ENCODE measurements at regions not wholly inside any gene's neighbourhood (a gene's known extent, or its start where the extent isn't known, plus 50 kb on each side); places are given as distances from the start of the nearest gene placed in this dataset.

DNA sequence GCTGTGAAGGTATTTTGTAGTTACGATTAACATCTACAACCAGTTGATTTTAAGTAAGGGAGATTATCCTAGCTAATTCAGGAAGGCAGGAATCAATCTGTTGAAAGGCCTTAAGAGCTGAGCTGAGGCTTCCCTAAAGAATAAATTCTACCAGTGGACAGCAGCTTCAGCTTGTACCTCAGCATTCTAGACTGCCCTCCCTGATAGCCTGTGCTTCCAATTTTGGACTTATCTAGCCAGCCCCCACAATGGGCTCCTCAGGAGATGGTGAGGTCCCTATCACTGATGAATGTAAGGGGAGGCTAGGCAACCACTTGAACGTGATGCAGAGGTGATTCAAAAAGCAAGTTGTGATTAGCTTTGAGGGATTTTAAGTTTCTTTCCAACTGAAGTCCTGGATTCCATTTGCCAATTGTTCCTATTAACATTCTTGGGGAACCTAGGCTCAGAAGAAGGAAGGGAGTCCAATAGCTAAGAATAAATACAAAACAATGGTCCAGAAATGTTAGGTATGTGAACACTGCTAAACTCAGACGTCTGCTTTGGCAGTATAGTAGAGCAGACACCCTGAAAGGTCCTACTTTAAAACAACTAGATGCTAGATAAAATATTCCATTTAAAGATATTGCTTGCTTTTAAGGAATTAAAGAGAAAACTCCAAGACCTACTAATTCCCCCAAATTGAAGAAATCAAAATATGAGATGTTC, 404.3 kb upstream of the TENM4 start:
- DNase-seq (ENCODE audit: extremely low spot score), result no peak
- TF ChIP-seq NFRKB (IDR thresholded peaks at IDR 0.05) (no peak), SUZ12 (IDR thresholded peaks at IDR 0.05) (no peak), HDGF (IDR thresholded peaks at IDR 0.05; ENCODE audit: borderline replicate concordance) (no peak), FOXM1 (IDR thresholded peaks at IDR 0.05; ENCODE audit: borderline replicate concordance) (no peak), L3MBTL2 (conservative IDR thresholded peaks at IDR 0.05) (no peak), BHLHE40 (IDR thresholded peaks at IDR 0.05; ENCODE audit: borderline replicate concordance) (no peak), ELF4 (IDR thresholded peaks at IDR 0.05) (no peak), SP1 (IDR thresholded peaks at IDR 0.05) (no peak), FOXK2 (IDR thresholded peaks at IDR 0.05) (no peak)
- CTCF ChIA-PET, result no interaction called here
- POLR2A ChIA-PET, result no interaction called here

- TF ChIP-seq LEF1 (IDR thresholded peaks at IDR 0.05; ENCODE audit: borderline replicate concordance) (no peak), ARNT (IDR thresholded peaks at IDR 0.05) (no peak), TARDBP (IDR thresholded peaks at IDR 0.05) (no peak), FOXK2 (IDR thresholded peaks at IDR 0.05) (no peak), HDGF (IDR thresholded peaks at IDR 0.05; ENCODE audit: borderline replicate concordance) (no peak), ZNF384 (IDR thresholded peaks at IDR 0.05) (no peak), SP1 (IDR thresholded peaks at IDR 0.05) (no peak), SUZ12 (IDR thresholded peaks at IDR 0.05) (no peak), FOXA1 (IDR thresholded peaks at IDR 0.05) (no peak), FOXM1 (IDR thresholded peaks at IDR 0.05; ENCODE audit: borderline replicate concordance) (no peak), L3MBTL2 (conservative IDR thresholded peaks at IDR 0.05) (no peak), ELF4 (IDR thresholded peaks at IDR 0.05) (no peak), CTBP1 (IDR thresholded peaks at IDR 0.05; ENCODE audit: borderline replicate concordance) (no peak), BHLHE40 (IDR thresholded peaks at IDR 0.05; ENCODE audit: borderline replicate concordance) (no peak), NFRKB (IDR thresholded peaks at IDR 0.05) (no peak)
- TF ChIP-seq, protein P1, sequence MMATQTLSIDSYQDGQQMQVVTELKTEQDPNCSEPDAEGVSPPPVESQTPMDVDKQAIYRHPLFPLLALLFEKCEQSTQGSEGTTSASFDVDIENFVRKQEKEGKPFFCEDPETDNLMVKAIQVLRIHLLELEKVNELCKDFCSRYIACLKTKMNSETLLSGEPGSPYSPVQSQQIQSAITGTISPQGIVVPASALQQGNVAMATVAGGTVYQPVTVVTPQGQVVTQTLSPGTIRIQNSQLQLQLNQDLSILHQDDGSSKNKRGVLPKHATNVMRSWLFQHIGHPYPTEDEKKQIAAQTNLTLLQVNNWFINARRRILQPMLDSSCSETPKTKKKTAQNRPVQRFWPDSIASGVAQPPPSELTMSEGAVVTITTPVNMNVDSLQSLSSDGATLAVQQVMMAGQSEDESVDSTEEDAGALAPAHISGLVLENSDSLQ (IDR thresholded peaks at IDR 0.05), result no peak
- ChIA-PET POLR2A (no interaction called here), CTCF (no interaction called here)
- DNase-seq (ENCODE audit: extremely low spot score), result no peak
These were observed 393.2 kb upstream of the TENM4 start for GRCh38 chr11:79834015-79834414.

DNA sequence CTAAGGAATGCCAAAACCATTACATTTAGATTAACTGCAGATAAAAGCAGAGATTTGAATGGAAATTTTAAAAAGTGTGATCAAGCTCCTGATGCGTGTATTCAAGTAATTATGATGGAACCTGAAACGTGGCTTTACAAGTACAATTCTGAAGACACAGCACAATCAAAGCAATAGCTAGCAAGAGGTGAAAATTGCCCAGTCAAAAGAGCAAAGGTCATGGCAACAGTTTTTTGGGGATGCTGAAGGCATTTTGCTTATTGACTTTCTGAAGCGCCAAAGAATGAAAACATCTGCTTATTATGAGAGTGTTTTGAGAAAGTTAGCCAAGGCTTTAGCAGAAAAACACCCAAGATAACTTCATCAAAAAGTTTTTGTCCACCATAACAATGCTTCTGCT, 389.6 kb upstream of the TENM4 start:
- CTCF ChIA-PET, result no interaction called here
- no peak for DNase-seq (ENCODE audit: extremely low spot score)
- TF ChIP-seq CTBP1 (IDR thresholded peaks at IDR 0.05; ENCODE audit: borderline replicate concordance), result no peak
- no peak for TF ChIP-seq HDGF (IDR thresholded peaks at IDR 0.05; ENCODE audit: borderline replicate concordance)
- no peak for TF ChIP-seq ARNT (IDR thresholded peaks at IDR 0.05)
- no peak for TF ChIP-seq SP1 (IDR thresholded peaks at IDR 0.05)
- TF ChIP-seq BHLHE40 (IDR thresholded peaks at IDR 0.05; ENCODE audit: borderline replicate concordance), result no peak
- TF ChIP-seq FOXM1 (IDR thresholded peaks at IDR 0.05; ENCODE audit: borderline replicate concordance), result no peak
- no peak for TF ChIP-seq ELF4 (IDR thresholded peaks at IDR 0.05)
- TF ChIP-seq NFRKB (IDR thresholded peaks at IDR 0.05), result no peak
- TF ChIP-seq FOXK2 (IDR thresholded peaks at IDR 0.05), result no peak
- no peak for TF ChIP-seq L3MBTL2 (conservative IDR thresholded peaks at IDR 0.05)
- TF ChIP-seq, protein P1 (IDR thresholded peaks at IDR 0.05), result no peak
- TF ChIP-seq TARDBP (IDR thresholded peaks at IDR 0.05), result no peak
- TF ChIP-seq SUZ12 (IDR thresholded peaks at IDR 0.05), result no peak
- no peak for TF ChIP-seq LEF1 (IDR thresholded peaks at IDR 0.05; ENCODE audit: borderline replicate concordance)
- TF ChIP-seq FOXA1 (IDR thresholded peaks at IDR 0.05), result no peak
- TF ChIP-seq ZNF384 (IDR thresholded peaks at IDR 0.05), result no peak
- POLR2A ChIA-PET, result no interaction called here

DNA sequence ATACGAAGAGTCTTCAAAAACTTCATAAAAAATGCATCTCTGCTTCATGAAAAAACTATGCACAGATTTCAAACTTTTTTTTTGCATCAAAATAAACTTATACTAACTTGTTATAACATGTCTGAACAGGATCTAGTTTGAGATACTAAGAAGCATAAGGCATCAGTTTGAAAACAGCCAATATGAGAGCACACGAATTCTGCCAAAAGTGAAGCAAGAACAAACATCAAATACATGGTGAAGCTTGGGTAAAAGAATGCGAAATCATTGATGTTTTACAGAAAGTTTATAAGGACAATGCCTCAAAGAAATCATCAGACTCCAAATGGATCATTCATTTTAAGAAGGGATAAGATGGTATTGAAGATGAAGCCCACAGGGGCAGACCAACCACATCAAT, 389.1 kb upstream of the TENM4 start:
- ChIA-PET POLR2A (no interaction called here), CTCF (no interaction called here)

DNA sequence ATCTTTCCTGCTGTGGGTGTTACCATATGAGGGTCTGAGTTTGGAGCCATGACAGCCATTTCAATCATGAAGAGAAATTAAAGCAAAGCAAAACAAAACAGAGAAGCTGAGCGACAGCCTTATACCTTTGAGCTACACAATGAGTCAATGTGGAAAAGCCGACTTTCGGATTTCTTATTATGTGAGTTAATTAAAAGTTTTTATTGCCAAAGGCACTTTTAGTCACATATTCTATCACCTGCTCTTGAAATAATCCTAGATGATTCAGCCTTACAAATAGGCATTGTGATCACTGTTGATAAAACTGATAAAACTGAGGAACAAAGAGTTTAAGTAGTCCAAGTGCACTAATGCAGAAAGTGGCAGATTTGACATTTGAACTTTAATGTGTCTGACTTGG, 381.9 kb upstream of the TENM4 start:
- ChIA-PET CTCF (no interaction called here), POLR2A (no interaction called here)
- TF ChIP-seq HDGF (IDR thresholded peaks at IDR 0.05; ENCODE audit: borderline replicate concordance), result no peak
- TF ChIP-seq LEF1 (IDR thresholded peaks at IDR 0.05; ENCODE audit: borderline replicate concordance), result no peak
- TF ChIP-seq NFRKB (IDR thresholded peaks at IDR 0.05), result no peak
- TF ChIP-seq BHLHE40 (IDR thresholded peaks at IDR 0.05; ENCODE audit: borderline replicate concordance), result no peak
- no peak for TF ChIP-seq SP1 (IDR thresholded peaks at IDR 0.05)
- TF ChIP-seq ELF4 (IDR thresholded peaks at IDR 0.05), result no peak
- no peak for TF ChIP-seq L3MBTL2 (conservative IDR thresholded peaks at IDR 0.05)
- TF ChIP-seq, protein P1 (IDR thresholded peaks at IDR 0.05), result no peak
- TF ChIP-seq FOXM1 (IDR thresholded peaks at IDR 0.05; ENCODE audit: borderline replicate concordance), result no peak
- TF ChIP-seq SUZ12 (IDR thresholded peaks at IDR 0.05), result no peak
- TF ChIP-seq ZNF384 (IDR thresholded peaks at IDR 0.05), result no peak
- no peak for TF ChIP-seq FOXA1 (IDR thresholded peaks at IDR 0.05)
- no peak for TF ChIP-seq CTBP1 (IDR thresholded peaks at IDR 0.05; ENCODE audit: borderline replicate concordance)
- no peak for TF ChIP-seq ARNT (IDR thresholded peaks at IDR 0.05)
- no peak for TF ChIP-seq TARDBP (IDR thresholded peaks at IDR 0.05)
- TF ChIP-seq FOXK2 (IDR thresholded peaks at IDR 0.05), result no peak
- DNase-seq (ENCODE audit: extremely low spot score), result no peak

More for the DNA sequence above, 389.1 kb upstream of the TENM4 start:
- DNase-seq (ENCODE audit: extremely low spot score), result no peak
- TF ChIP-seq ARNT (IDR thresholded peaks at IDR 0.05) (no peak), FOXA1 (IDR thresholded peaks at IDR 0.05) (no peak), HDGF (IDR thresholded peaks at IDR 0.05; ENCODE audit: borderline replicate concordance) (no peak), TARDBP (IDR thresholded peaks at IDR 0.05) (no peak), ELF4 (IDR thresholded peaks at IDR 0.05) (no peak), FOXK2 (IDR thresholded peaks at IDR 0.05) (no peak), NFRKB (IDR thresholded peaks at IDR 0.05) (no peak), LEF1 (IDR thresholded peaks at IDR 0.05; ENCODE audit: borderline replicate concordance) (no peak), CTBP1 (IDR thresholded peaks at IDR 0.05; ENCODE audit: borderline replicate concordance) (no peak), L3MBTL2 (conservative IDR thresholded peaks at IDR 0.05) (no peak), SUZ12 (IDR thresholded peaks at IDR 0.05) (no peak), BHLHE40 (IDR thresholded peaks at IDR 0.05; ENCODE audit: borderline replicate concordance) (no peak), ZNF384 (IDR thresholded peaks at IDR 0.05) (no peak), FOXM1 (IDR thresholded peaks at IDR 0.05; ENCODE audit: borderline replicate concordance) (no peak), SP1 (IDR thresholded peaks at IDR 0.05) (no peak)
- TF ChIP-seq, protein P1 (IDR thresholded peaks at IDR 0.05), result no peak
